ENCODE measurements at regions not wholly inside any gene's neighbourhood (a gene's known extent, or its start where the extent isn't known, plus 50 kb on each side); places are given as distances from the start of the nearest gene placed in this dataset.

DNA sequence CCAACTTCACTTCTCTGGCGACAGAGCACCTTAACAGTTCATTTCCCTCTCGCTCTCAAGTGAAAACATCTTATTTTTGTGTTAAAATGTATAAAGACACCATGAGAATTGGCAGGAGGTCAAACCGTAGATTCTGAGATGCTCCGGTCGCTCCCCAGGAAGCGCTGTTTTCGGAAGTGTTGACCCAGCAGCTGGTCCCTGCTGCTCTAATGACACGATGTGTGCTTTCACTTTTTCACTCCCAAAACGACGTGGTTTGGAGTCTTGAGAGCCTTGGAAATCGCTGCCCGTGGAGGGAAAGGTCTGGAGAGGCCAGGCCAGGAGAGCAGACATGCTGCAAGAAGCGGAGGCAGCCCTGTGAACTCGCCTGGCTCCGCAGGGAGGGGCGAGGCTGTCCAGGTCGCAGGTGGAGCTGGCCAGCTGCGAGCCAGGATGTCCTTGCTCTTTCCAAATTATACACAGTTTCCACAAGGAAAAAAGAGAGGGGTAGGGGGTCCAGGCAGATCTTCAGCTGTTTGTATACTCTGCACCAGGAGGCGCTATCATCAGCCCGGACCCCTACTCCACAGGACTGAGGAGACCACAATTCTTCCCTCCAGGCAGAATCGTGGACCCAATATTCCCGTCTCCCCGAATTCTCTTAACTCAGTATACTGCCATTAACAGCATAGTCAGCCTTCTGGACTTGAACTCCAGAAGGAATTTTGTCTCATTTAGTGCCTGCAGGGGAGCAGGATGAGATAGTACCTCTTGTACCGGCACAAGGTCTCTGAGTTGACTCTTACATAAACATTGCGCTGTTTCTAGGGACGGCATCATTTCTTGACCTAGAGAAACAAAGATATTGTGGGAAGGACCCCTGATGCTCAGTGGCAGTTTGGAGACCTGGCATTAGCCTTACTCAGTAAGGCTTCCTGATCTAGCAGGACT is 248.6 kb upstream of the ANKRD55 start:
- intact Hi-C loops (cut with DNase I; ENCODE audit: low total_unique reads): no loop called here
- TF ChIP-seq POLR2A (IDR thresholded peaks at IDR 0.05): no peak
- TF ChIP-seq, protein P1, sequence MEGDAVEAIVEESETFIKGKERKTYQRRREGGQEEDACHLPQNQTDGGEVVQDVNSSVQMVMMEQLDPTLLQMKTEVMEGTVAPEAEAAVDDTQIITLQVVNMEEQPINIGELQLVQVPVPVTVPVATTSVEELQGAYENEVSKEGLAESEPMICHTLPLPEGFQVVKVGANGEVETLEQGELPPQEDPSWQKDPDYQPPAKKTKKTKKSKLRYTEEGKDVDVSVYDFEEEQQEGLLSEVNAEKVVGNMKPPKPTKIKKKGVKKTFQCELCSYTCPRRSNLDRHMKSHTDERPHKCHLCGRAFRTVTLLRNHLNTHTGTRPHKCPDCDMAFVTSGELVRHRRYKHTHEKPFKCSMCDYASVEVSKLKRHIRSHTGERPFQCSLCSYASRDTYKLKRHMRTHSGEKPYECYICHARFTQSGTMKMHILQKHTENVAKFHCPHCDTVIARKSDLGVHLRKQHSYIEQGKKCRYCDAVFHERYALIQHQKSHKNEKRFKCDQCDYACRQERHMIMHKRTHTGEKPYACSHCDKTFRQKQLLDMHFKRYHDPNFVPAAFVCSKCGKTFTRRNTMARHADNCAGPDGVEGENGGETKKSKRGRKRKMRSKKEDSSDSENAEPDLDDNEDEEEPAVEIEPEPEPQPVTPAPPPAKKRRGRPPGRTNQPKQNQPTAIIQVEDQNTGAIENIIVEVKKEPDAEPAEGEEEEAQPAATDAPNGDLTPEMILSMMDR (IDR thresholded peaks at IDR 0.05 in 4 of 5, conservative IDR thresholded peaks at IDR 0.05 in 1 of 5): no peak
- Histone ChIP-seq H3K27ac (peak overlapping the region; percentile 78 to 86 (median 82)), H3K4me3 (peak overlapping the region; percentile 56 to 68 (median 64)), H3K9me3 (no peaks in the 10 kb centered on the region), H3K36me3 (no peaks in the 10 kb centered on the region), H3K27me3 (peaks cover 0 to 18% (median 4%) of the 10 kb centered on the region in 3 donors), H3K4me1 (peaks cover 6 to 11% of the 10 kb centered on the region in 2 donors)
- peak; percentile 32 to 59 for ATAC-seq
- in situ Hi-C loops (cut with MboI; ENCODE audit: low sequenced_read_pairs in 4 of 4): no loop called here
- peak in 1 of 2 donors; percentile 20 for DNase-seq

DNA sequence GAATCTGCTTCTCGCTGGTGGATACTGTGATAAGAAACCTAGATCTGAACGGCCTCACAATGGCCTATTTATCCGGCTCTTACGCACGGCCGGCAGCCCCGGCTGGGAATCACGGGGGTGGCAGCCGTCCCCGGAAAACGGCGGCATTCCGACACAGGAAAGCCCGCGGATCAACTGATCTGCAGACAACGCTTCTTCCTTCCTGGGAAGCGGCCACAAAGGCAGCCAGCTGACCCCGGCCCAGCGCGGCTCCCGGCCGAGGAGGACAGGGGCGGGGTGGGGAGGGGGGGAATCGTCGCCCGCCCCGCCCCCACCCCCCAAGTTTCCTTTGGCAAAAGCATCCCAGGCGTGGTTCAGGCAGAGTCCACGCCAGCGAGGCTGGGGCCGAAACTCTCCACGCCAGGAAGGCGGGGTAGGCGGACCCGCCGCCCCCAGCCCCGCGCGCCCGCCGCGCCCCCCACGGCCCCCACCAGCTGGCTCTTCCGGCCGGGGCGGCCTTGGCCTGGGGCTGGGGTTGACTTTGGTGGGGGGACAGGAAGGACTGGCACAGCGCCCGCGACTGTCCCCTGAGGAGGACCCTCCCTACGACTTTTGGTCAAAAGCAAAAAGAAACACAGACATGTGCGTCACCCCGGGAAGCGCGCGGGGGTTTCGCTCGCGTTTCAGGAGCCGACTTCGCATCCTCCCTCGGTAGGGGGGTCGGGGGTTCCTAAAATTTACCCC is 247.7 kb upstream of the ANKRD55 start:
- peak in 1 of 2 donors; percentile 16 for DNase-seq
- in situ Hi-C loops (cut with MboI; ENCODE audit: low sequenced_read_pairs in 4 of 4): no loop called here
- H3K4me1 ChIP-seq: peaks cover 6 to 11% of the 10 kb centered on the region in 2 donors
- peak overlapping the region; percentile 78 to 86 (median 82) for H3K27ac ChIP-seq
- no peaks in the 10 kb centered on the region for H3K36me3 ChIP-seq
- peak overlapping the region; percentile 56 to 68 (median 64) for H3K4me3 ChIP-seq
- peak; percentile 47 to 64 for ATAC-seq
- TF ChIP-seq POLR2A (IDR thresholded peaks at IDR 0.05): no peak
- TF ChIP-seq, protein P1 (IDR thresholded peaks at IDR 0.05 in 4 of 5, conservative IDR thresholded peaks at IDR 0.05 in 1 of 5): no peak
- intact Hi-C loops (cut with DNase I; ENCODE audit: low total_unique reads): no loop called here
- peaks cover 0 to 18% (median 4%) of the 10 kb centered on the region in 3 donors for H3K27me3 ChIP-seq
- H3K9me3 ChIP-seq: no peaks in the 10 kb centered on the region

DNA sequence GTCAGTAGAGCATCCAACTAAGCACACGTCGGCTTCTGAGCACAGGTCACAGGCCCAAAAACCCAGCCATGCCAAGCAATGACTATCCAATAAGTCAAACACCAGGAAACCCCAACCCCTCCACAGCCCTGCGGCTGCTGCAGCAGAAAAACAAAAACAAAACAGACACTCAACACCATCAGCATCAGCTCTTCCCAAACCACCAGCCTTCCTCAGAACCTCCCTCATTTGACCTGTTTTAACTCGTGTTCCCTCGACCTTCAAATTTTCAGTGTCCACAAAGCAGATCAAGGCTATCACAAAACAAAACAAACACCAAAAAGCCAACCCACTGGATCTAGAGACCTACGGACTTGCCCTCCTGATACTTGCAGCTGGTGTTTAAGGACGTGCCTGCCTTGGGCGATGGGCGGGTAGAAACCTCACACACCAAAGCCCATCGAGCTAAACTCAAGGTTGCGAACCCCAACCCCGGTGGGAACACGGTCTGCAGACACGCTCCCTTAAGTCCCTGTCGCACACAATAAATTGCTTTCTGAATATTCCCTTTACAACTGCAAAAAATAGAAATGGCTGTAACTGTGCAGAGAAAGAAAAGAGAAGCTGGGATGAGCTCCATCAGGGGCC is 247.1 kb upstream of the ANKRD55 start:
- H3K27me3 ChIP-seq: peaks cover 0 to 18% (median 4%) of the 10 kb centered on the region in 3 donors
- H3K27ac ChIP-seq: peak overlapping the region; percentile 78 to 86 (median 82)
- ATAC-seq (no peak), DNase-seq (no peak)
- H3K36me3 ChIP-seq: no peaks in the 10 kb centered on the region
- in situ Hi-C loops (cut with MboI; ENCODE audit: low sequenced_read_pairs in 4 of 4): no loop called here
- TF ChIP-seq, protein P1 (IDR thresholded peaks at IDR 0.05 in 4 of 5, conservative IDR thresholded peaks at IDR 0.05 in 1 of 5): no peak
- no peak for TF ChIP-seq POLR2A (IDR thresholded peaks at IDR 0.05)
- peak overlapping the region; percentile 56 to 68 (median 64) for H3K4me3 ChIP-seq
- H3K9me3 ChIP-seq: no peaks in the 10 kb centered on the region
- H3K4me1 ChIP-seq: peaks cover 6 to 11% of the 10 kb centered on the region in 2 donors
- intact Hi-C loops (cut with DNase I; ENCODE audit: low total_unique reads): no loop called here

DNA sequence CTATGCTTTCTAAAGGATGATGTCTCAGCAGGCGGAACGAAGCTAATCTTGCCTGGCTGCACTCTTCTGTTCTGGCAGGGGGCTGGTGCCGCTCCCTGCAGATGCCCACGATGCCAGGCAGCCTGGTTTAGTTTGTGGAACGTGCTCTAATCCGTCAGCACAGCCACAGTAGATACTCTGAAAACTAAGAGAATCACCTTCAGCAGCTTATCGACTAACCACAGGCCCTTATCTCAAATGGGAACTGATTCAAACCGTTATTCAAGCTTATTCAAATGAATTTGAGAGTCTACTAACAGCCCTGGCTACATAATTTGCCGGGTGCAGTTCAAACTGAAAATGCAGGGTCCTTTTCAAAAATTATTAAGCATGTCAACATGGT is 246.6 kb upstream of the ANKRD55 start:
- ATAC-seq: no peak
- no peak overlapping the region for H3K4me3 ChIP-seq
- no peaks in the 10 kb centered on the region for H3K36me3 ChIP-seq
- in situ Hi-C loops (cut with MboI; ENCODE audit: low sequenced_read_pairs in 4 of 4) (no loop called here), intact Hi-C loops (cut with DNase I; ENCODE audit: low total_unique reads) (no loop called here)
- TF ChIP-seq, protein P1 (IDR thresholded peaks at IDR 0.05 in 4 of 5, conservative IDR thresholded peaks at IDR 0.05 in 1 of 5): no peak
- TF ChIP-seq POLR2A (IDR thresholded peaks at IDR 0.05): no peak
- H3K9me3 ChIP-seq: no peaks in the 10 kb centered on the region
- peaks cover 6 to 11% of the 10 kb centered on the region in 2 donors for H3K4me1 ChIP-seq
- no peak for DNase-seq
- H3K27me3 ChIP-seq: peaks cover 0 to 18% (median 4%) of the 10 kb centered on the region in 3 donors
- peak overlapping the region in 3 of 4 donors; percentile 78 to 86 (median 82) for H3K27ac ChIP-seq

Data from gastrocnemius medialis (tissue), 4 donors.